Epithelial cell of proximal tubule (primary cell): ENCODE measurements at regions not wholly inside any gene's neighbourhood (a gene's known extent, or its start where the extent isn't known, plus 50 kb on each side); places are given as distances from the start of the nearest gene placed in this dataset.

ENCODE experiments used
- DNase-seq: peaks from one replicate; pipeline ENCODE4 v3.0.0-alpha.2; 2011; ENCODE audit warnings: low read depth
- H3K4me3 ChIP-seq: 2 replicates; pipeline ENCODE4 v1.5.1; 2011; ENCODE audit warnings: low read depth, mild to moderate bottlenecking, low read length
- CTCF ChIP-seq: conservative IDR thresholded peaks from 2 replicates; pipeline ENCODE4 v1.5.1; 2012; ENCODE audit warnings: low read depth, mild to moderate bottlenecking, low read length

GRCh38 chr13:59126474-59126873 lies 1037.3 kb downstream of the DIAPH3 start:
- TF ChIP-seq CTCF: no peak
- no peak for DNase-seq
- no peak overlapping the region for H3K4me3 ChIP-seq

GRCh38 chr13:59133903-59134302 lies 1029.8 kb downstream of the DIAPH3 start:
- DNase-seq: no peak
- H3K4me3 ChIP-seq: no peak overlapping the region
- no peak for TF ChIP-seq CTCF

GRCh38 chr13:59144700-59145099 lies 1019.0 kb downstream of the DIAPH3 start:
- DNase-seq: no peak
- no peak overlapping the region for H3K4me3 ChIP-seq
- no peak for TF ChIP-seq CTCF

- DNase-seq: no peak
- no peak for TF ChIP-seq CTCF
- no peak overlapping the region for H3K4me3 ChIP-seq
These were observed 1018.3 kb downstream of the DIAPH3 start for GRCh38 chr13:59145381-59145780.

GRCh38 chr13:59157181-59157580 lies 1006.5 kb downstream of the DIAPH3 start:
- no peak for DNase-seq
- no peak overlapping the region for H3K4me3 ChIP-seq
- TF ChIP-seq CTCF: no peak

- DNase-seq: no peak
- no peak overlapping the region for H3K4me3 ChIP-seq
- no peak for TF ChIP-seq CTCF
These were observed 997.6 kb downstream of the DIAPH3 start for GRCh38 chr13:59166174-59166573.

- TF ChIP-seq CTCF: no peak
- DNase-seq: no peak
- H3K4me3 ChIP-seq: no peak overlapping the region
These were observed 991.7 kb downstream of the DIAPH3 start for GRCh38 chr13:59172076-59172475.
